Esophagus squamous epithelium (tissue), 4 donors: ENCODE measurements at regions not wholly inside any gene's neighbourhood (a gene's known extent, or its start where the extent isn't known, plus 50 kb on each side); places are given as distances from the start of the nearest gene placed in this dataset.

Experiments
- POLR2A ChIP-seq, 4 donors: fragments of 450-650 bp; IDR thresholded peaks; one replicate each; pipeline ENCODE4 v1.6.1; 2017; ENCODE audit warnings: antibody characterized with exemption in 4 of 4, mild to moderate bottlenecking in 4 of 4, moderate library complexity in 3 of 4
- TF ChIP-seq, protein P1 (sequence below), 6 experiments: fragments of 450-650 bp in 4 of 6; fragments of 200-600 bp in 2 of 6; sonication (generic) in 2 of 6; IDR thresholded peaks; one replicate each; pipeline ENCODE4 v1.5.1; 2016 to 2019; ENCODE audit warnings: antibody characterized with exemption in 6 of 6, mild to moderate bottlenecking in 4 of 6, moderate library complexity in 4 of 6

DNA sequence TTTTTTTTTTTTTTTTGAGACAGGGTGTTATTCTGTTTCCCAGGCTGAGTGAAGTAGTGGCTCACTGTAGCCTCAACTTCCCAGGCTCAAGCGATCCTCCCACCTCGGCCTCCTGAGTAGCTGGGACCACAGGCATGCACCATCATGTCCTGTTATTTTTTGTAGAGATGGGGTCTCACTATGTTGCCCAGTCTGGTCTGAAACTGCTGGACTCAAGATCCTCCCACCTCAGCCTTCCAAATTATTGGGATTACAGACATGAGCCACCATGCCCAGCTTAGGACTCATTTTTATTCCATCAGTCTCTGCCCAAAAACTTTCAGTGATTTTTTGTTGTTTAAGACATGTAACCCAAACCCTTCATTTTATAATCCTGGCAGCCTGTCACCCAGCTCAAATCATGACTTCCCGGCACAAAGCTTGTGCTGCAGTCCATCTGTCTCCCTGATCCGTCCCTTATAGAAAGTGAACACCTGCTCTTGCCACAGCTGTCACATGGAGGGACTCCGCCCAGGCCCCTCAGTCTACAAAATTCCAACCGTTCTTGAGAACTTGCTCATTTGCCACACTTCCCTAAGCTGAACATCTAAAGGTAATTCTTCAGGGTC lies 183.9 kb upstream of the JARID2 start:
- TF ChIP-seq, protein P1, sequence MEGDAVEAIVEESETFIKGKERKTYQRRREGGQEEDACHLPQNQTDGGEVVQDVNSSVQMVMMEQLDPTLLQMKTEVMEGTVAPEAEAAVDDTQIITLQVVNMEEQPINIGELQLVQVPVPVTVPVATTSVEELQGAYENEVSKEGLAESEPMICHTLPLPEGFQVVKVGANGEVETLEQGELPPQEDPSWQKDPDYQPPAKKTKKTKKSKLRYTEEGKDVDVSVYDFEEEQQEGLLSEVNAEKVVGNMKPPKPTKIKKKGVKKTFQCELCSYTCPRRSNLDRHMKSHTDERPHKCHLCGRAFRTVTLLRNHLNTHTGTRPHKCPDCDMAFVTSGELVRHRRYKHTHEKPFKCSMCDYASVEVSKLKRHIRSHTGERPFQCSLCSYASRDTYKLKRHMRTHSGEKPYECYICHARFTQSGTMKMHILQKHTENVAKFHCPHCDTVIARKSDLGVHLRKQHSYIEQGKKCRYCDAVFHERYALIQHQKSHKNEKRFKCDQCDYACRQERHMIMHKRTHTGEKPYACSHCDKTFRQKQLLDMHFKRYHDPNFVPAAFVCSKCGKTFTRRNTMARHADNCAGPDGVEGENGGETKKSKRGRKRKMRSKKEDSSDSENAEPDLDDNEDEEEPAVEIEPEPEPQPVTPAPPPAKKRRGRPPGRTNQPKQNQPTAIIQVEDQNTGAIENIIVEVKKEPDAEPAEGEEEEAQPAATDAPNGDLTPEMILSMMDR (IDR thresholded peaks at IDR 0.05), result no peak
- no peak for TF ChIP-seq POLR2A (IDR thresholded peaks at IDR 0.05)
